Adrenal gland (tissue), 5 donors: ENCODE measurements at regions not wholly inside any gene's neighbourhood (a gene's known extent, or its start where the extent isn't known, plus 50 kb on each side); places are given as distances from the start of the nearest gene placed in this dataset.

Source experiments
- POLR2A ChIP-seq, 2 donors: fragments of 450-650 bp; IDR thresholded peaks; one replicate each; pipeline ENCODE4 v1.6.1; 2017; ENCODE audit warnings: antibody characterized with exemption in 2 of 2, mild to moderate bottlenecking in 2 of 2, moderate library complexity in 1 of 2
- TF ChIP-seq, protein P1 (sequence below), 6 experiments: fragments of 450-650 bp in 4 of 6; fragments of 200-600 bp in 2 of 6; sonication (generic) in 1 of 6; IDR thresholded peaks; 1 replicate in 5 of 6; 2 replicates in 1 of 6; pipeline versions ENCODE4 v1.5.1 to v1.8.0; 2016 to 2021; ENCODE audit warnings: antibody characterized with exemption in 6 of 6, mild to moderate bottlenecking in 2 of 6, moderate library complexity in 1 of 6
- donor health status: DM: no; HTN: no; CAD: no.

DNA sequence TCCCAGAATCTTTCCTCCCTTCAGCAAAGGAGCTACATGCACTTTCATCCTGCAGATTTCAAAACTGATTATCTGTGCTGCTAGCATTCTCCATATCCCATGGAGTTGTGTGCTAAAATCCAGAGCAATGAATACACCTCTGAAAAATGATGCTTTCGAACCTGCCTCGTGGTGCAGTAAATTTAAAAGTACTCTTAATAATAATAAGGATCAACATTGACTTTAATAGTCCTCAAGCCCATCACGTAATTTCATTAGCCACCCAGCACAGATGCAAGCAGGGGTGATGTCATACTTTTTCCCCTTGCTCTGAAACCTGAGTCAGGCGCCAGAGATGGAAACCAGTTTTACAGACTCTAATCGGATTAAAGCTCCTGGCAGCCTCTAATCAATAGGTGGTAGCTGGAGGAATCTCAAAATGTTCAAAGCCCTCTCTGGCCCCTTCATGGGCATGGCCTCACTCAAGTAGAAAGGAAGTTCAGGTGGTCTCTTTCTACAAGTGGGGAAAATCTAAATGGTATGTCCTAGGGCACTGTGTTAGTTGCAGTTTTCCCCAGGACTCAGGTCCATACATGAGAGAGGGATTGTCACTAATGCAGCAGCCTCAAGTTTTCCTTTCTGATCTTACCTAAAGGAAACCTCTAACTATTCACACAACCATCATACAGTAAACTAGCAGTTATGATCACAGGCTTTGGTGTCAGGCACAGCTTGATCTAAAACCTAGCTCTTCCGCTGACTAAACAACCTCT, 221.6 kb upstream of the SLC30A5 start:
- TF ChIP-seq POLR2A (IDR thresholded peaks at IDR 0.05) = no peak
- TF ChIP-seq, protein P1, sequence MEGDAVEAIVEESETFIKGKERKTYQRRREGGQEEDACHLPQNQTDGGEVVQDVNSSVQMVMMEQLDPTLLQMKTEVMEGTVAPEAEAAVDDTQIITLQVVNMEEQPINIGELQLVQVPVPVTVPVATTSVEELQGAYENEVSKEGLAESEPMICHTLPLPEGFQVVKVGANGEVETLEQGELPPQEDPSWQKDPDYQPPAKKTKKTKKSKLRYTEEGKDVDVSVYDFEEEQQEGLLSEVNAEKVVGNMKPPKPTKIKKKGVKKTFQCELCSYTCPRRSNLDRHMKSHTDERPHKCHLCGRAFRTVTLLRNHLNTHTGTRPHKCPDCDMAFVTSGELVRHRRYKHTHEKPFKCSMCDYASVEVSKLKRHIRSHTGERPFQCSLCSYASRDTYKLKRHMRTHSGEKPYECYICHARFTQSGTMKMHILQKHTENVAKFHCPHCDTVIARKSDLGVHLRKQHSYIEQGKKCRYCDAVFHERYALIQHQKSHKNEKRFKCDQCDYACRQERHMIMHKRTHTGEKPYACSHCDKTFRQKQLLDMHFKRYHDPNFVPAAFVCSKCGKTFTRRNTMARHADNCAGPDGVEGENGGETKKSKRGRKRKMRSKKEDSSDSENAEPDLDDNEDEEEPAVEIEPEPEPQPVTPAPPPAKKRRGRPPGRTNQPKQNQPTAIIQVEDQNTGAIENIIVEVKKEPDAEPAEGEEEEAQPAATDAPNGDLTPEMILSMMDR (IDR thresholded peaks at IDR 0.05) = no peak
